ENCODE measurements at regions not wholly inside any gene's neighbourhood (a gene's known extent, or its start where the extent isn't known, plus 50 kb on each side); places are given as distances from the start of the nearest gene placed in this dataset.
"Not testable (repeated sequence)": the region's sequence is repeated elsewhere in the genome, so short reads cannot be mapped to it uniquely, and the experiment has no call there.

DNA sequence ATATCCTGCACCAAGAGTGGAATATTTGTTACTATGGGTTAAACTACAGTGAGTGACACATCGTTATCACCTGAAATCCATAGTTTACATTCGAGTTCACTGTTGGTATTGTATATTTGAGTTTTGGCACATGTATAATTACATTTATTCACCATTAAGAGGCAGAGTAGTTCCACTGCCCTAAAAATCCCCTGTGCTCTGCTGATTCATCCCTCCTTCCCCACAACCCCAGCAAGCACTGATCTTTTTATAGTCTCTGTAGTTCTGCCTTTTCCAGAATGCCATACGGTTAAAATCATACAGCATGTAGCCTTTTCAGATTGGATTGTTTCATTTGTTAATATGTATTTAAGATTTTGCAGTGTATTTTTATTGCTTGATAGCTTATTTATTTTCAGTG, 495.2 kb downstream of the DIRAS2 start:
- no peak for DNase-seq
- no peaks in the 10 kb centered on the region for H3K4me1 Mint-ChIP-seq (ENCODE audit: low read depth, unreplicated experiment)
- H3K4me3 Mint-ChIP-seq (ENCODE audit: unreplicated experiment), result no peak overlapping the region

DNA sequence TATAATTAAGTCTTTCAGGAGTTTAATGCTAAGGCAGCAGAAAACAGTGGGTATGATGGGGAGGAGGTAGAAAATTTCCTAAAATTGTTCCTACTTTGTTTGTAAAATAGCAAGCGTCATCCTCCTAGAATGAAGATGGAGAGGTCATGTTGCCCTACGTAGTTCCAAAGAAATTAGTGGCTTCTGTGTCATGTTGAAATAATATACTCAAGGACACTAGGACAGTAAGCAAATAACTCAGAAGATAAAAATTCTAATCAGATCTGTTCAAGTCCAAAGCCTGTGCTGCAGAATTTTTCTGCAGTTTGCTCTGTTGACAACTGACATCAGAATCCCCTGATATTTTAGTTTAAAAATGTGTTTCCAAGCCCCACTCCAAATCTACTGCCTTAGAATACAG, 486.3 kb downstream of the DIRAS2 start:
- Mint-ChIP-seq H3K9me3 (ENCODE audit: unreplicated experiment) (peaks cover 1% of the 10 kb centered on the region), H3K4me3 (ENCODE audit: unreplicated experiment) (no peak overlapping the region), H3K27ac (ENCODE audit: unreplicated experiment) (no peak overlapping the region), H3K4me1 (ENCODE audit: low read depth, unreplicated experiment) (no peaks in the 10 kb centered on the region), H3K27me3 (ENCODE audit: unreplicated experiment) (peaks cover 1% of the 10 kb centered on the region), H3K36me3 (ENCODE audit: unreplicated experiment) (no peaks in the 10 kb centered on the region)
- TF ChIP-seq, protein P1, sequence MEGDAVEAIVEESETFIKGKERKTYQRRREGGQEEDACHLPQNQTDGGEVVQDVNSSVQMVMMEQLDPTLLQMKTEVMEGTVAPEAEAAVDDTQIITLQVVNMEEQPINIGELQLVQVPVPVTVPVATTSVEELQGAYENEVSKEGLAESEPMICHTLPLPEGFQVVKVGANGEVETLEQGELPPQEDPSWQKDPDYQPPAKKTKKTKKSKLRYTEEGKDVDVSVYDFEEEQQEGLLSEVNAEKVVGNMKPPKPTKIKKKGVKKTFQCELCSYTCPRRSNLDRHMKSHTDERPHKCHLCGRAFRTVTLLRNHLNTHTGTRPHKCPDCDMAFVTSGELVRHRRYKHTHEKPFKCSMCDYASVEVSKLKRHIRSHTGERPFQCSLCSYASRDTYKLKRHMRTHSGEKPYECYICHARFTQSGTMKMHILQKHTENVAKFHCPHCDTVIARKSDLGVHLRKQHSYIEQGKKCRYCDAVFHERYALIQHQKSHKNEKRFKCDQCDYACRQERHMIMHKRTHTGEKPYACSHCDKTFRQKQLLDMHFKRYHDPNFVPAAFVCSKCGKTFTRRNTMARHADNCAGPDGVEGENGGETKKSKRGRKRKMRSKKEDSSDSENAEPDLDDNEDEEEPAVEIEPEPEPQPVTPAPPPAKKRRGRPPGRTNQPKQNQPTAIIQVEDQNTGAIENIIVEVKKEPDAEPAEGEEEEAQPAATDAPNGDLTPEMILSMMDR (IDR thresholded peaks at IDR 0.05; ENCODE audit: partially characterized antibody, unreplicated experiment), result no peak
- DNase-seq, result no peak

More for the DNA sequence above, 495.2 kb downstream of the DIRAS2 start:
- Mint-ChIP-seq H3K27me3 (ENCODE audit: unreplicated experiment) (no peaks in the 10 kb centered on the region), H3K9me3 (ENCODE audit: unreplicated experiment) (peaks cover 1% of the 10 kb centered on the region), H3K27ac (ENCODE audit: unreplicated experiment) (no peak overlapping the region), H3K36me3 (ENCODE audit: unreplicated experiment) (peaks cover 3% of the 10 kb centered on the region)
- TF ChIP-seq, protein P1 (IDR thresholded peaks at IDR 0.05; ENCODE audit: partially characterized antibody, unreplicated experiment), result no peak

DNA sequence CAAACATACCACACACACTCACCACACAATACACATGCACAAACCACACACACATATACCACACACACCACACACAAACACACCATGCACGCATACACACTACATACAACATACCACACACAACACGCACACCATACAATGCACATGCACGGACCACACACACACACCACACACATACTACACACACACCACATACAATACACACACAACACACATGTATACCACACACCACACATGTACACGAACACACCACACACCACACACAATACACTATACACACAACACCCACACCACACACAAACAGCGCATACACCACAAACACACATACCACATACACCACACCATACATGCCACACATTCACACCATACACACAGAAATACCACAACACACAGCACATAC, 480.3 kb downstream of the DIRAS2 start:
- TF ChIP-seq, protein P1 (IDR thresholded peaks at IDR 0.05; ENCODE audit: partially characterized antibody, unreplicated experiment), result no peak
- no peaks in the 10 kb centered on the region for H3K9me3 Mint-ChIP-seq (ENCODE audit: unreplicated experiment)
- no peak overlapping the region for H3K27ac Mint-ChIP-seq (ENCODE audit: unreplicated experiment)
- no peaks in the 10 kb centered on the region for H3K4me1 Mint-ChIP-seq (ENCODE audit: low read depth, unreplicated experiment)
- no peak overlapping the region for H3K4me3 Mint-ChIP-seq (ENCODE audit: unreplicated experiment)
- peaks cover 1% of the 10 kb centered on the region for H3K27me3 Mint-ChIP-seq (ENCODE audit: unreplicated experiment)
- no peak for DNase-seq
- H3K36me3 Mint-ChIP-seq (ENCODE audit: unreplicated experiment), result no peaks in the 10 kb centered on the region

DNA sequence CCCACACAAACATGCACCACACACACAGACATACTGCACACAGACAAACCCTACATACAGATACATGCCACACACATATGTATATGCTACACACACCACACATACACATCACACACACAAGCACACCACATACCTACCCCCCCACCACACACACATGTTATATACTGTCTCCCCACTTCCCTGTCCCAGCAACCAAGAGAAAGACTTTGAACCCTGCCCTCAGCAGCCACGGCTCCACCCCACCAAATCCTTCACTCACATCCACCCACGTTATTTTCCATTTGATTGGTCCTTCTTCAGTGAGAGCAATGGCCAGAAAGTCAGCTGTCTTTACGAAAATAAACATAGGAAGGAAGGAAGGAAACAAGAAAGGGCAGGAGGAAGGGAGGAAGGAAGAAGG, 479.8 kb downstream of the DIRAS2 start:
- H3K27me3 Mint-ChIP-seq (ENCODE audit: unreplicated experiment), result peaks cover under 1% of the 10 kb centered on the region
- no peaks in the 10 kb centered on the region for H3K9me3 Mint-ChIP-seq (ENCODE audit: unreplicated experiment)
- no peaks in the 10 kb centered on the region for H3K36me3 Mint-ChIP-seq (ENCODE audit: unreplicated experiment)
- H3K27ac Mint-ChIP-seq (ENCODE audit: unreplicated experiment), result no peak overlapping the region
- H3K4me1 Mint-ChIP-seq (ENCODE audit: low read depth, unreplicated experiment), result no peaks in the 10 kb centered on the region
- TF ChIP-seq, protein P1 (IDR thresholded peaks at IDR 0.05; ENCODE audit: partially characterized antibody, unreplicated experiment), result no peak
- DNase-seq, result no peak
- H3K4me3 Mint-ChIP-seq (ENCODE audit: unreplicated experiment), result no peak overlapping the region

DNA sequence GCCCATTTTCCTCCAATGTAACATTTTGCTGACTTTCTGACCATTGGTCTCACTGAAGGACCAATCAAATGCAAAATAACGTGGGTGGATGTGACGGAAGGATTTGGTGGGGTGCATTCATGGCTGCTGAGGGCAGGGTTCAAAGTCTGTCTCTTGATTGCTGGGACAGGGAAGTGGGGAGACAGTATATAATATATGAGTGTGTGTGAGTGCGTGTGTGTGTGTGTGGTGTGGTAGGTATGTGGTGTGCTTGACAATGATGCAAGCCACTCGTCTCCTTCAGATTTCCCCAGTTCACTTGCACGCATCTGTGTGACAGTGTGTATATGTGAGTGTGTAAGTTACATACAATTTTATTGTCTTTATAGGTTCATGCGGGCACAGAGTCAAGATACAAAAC, 477.3 kb downstream of the DIRAS2 start:
- Mint-ChIP-seq H3K9me3 (ENCODE audit: unreplicated experiment) (no peaks in the 10 kb centered on the region), H3K4me3 (ENCODE audit: unreplicated experiment) (no peak overlapping the region), H3K36me3 (ENCODE audit: unreplicated experiment) (no peaks in the 10 kb centered on the region), H3K4me1 (ENCODE audit: low read depth, unreplicated experiment) (no peaks in the 10 kb centered on the region), H3K27ac (ENCODE audit: unreplicated experiment) (no peak overlapping the region), H3K27me3 (ENCODE audit: unreplicated experiment) (no peaks in the 10 kb centered on the region)
- TF ChIP-seq, protein P1 (IDR thresholded peaks at IDR 0.05; ENCODE audit: partially characterized antibody, unreplicated experiment), result no peak
- DNase-seq, result no peak

DNA sequence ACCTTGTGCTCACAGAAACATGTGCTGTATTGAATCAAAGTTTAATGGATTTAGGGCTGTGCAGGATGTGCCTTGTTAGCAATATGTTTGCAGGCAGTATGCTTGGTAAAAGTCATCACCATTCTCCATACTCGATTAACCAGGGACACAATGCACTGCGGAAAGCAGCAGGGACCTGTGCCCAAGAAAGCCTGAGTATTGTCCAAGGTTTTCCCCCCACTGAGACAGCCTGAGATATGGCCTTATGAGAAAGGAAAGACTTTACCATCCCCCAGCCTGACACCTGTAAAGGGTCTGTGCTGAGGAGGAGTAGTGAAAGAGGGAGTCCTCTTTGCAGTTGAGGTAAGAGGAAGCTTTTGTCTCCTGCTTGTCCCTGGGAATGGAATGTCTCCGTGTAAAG, 476.2 kb downstream of the DIRAS2 start:
- not testable (repeated sequence) for H3K36me3 Mint-ChIP-seq (ENCODE audit: unreplicated experiment); H3K9me3 Mint-ChIP-seq (ENCODE audit: unreplicated experiment); H3K27me3 Mint-ChIP-seq (ENCODE audit: unreplicated experiment); H3K4me1 Mint-ChIP-seq (ENCODE audit: low read depth, unreplicated experiment); DNase-seq; H3K4me3 Mint-ChIP-seq (ENCODE audit: unreplicated experiment); H3K27ac Mint-ChIP-seq (ENCODE audit: unreplicated experiment)

Data from glutamatergic neuron (in vitro differentiated cells).